ENCODE measurements at regions not wholly inside any gene's neighbourhood (a gene's known extent, or its start where the extent isn't known, plus 50 kb on each side); places are given as distances from the start of the nearest gene placed in this dataset.

DNA sequence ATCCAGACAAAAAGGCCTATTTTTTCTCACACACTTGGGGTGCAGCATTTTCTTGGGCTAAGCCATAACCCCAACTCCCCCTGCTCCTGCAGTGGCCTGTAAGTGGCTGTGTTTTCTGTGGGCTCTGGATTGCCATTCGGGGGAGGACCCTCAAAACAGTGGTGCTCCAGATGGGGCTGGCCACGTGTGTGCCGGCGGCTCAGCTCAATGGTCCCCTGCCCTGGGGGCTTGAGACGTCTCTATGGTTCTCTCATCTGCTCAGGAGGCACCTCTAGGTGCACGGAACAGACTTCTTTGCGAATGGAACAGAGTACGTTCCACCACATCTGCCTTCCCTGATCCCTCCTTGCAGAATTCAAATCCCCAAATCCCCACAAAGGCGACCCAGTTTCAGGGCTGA, 250.0 kb upstream of the SHH start:
- TF ChIP-seq, protein P1, sequence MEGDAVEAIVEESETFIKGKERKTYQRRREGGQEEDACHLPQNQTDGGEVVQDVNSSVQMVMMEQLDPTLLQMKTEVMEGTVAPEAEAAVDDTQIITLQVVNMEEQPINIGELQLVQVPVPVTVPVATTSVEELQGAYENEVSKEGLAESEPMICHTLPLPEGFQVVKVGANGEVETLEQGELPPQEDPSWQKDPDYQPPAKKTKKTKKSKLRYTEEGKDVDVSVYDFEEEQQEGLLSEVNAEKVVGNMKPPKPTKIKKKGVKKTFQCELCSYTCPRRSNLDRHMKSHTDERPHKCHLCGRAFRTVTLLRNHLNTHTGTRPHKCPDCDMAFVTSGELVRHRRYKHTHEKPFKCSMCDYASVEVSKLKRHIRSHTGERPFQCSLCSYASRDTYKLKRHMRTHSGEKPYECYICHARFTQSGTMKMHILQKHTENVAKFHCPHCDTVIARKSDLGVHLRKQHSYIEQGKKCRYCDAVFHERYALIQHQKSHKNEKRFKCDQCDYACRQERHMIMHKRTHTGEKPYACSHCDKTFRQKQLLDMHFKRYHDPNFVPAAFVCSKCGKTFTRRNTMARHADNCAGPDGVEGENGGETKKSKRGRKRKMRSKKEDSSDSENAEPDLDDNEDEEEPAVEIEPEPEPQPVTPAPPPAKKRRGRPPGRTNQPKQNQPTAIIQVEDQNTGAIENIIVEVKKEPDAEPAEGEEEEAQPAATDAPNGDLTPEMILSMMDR (IDR thresholded peaks at IDR 0.05; ENCODE audit: low read depth, low read length, missing input control): no peak
- no peak for TF ChIP-seq HNF4A (conservative IDR thresholded peaks at IDR 0.05)
- no peak for TF ChIP-seq JUND (IDR thresholded peaks at IDR 0.05)
- TF ChIP-seq TAF1 (conservative IDR thresholded peaks at IDR 0.05): no peak
